Stimulated activated CD4-positive, alpha-beta T cell treated with anti-CD3 and anti-CD28 coated beads, Interleukin-4, amount 100 ng/mL, for 24 hours (primary cell): ENCODE measurements at regions not wholly inside any gene's neighbourhood (a gene's known extent, or its start where the extent isn't known, plus 50 kb on each side); places are given as distances from the start of the nearest gene placed in this dataset.
"Not testable (repeated sequence)": the region's sequence is repeated elsewhere in the genome, so short reads cannot be mapped to it uniquely, and the experiment has no call there.

Experiments used
- DNase-seq: peaks from one replicate; pipeline ENCODE4 v3.0.0-alpha.2; 2020

DNA sequence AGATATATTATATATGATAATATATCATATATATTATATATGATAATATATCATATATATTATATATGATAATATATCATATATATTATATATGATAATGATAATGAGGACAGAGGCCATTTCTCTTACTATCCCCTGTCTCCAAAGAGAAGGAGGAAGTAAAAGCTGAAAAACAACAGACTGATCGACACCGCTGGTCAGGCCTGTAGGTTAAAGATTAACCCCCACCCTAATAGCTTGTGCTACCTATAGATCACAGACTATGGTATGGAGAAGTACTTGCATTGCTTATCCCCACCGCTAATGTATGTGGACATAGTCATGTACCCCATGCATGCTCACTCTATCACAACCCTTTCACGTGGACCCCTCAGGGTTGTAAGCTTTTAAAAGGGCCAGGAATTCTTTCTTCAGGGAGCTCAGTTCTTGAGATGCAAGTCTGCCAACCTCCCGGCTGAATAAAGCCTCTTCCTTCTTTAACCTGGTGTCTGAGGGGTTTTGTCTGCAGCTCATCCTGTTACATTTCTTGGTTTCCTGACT, 786.1 kb upstream of the TMEM132C start:
- no peak for DNase-seq

- no peak for DNase-seq
These were observed 784.0 kb upstream of the TMEM132C start for GRCh38 chr12:127482950-127483349.

DNA sequence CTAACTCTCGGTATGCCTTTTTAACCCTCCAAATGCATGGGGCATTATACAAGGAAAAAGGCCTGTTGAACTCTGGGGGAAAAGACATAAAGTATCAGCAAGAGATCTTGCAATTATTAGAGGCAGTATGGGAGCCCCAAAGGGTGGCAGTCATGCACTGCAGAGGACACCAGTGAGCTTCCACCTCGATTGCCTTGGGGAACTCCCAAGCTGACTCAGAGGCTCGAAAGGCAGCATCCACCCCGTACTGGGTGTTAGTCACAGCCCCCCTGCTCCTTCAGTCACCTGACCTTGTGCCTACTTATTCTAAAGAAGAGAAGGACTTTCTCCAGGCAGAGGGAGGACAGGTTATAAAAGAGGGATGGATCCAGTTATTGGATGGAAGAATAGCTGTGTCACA, 781.4 kb upstream of the TMEM132C start:
- DNase-seq, result peak; percentile 8

DNA sequence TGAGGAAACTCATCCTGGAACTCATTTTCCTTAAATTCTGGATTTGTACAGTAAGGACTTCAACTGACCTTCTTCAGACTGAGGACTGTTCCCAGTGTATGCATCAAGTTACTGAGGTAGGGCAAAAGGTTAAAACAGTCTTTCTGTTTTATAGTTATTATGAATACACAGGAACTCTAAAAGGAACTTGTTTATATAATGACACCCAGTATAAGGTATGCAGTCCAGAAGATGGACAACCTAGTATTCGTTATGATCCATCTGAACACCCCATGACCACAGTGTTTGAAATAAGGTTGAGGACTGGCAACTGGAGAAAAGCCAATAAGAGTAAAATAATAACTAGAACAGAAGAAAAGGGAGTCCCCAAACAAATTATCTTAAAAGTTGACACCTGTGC, 779.9 kb upstream of the TMEM132C start:
- DNase-seq, result no peak

DNA sequence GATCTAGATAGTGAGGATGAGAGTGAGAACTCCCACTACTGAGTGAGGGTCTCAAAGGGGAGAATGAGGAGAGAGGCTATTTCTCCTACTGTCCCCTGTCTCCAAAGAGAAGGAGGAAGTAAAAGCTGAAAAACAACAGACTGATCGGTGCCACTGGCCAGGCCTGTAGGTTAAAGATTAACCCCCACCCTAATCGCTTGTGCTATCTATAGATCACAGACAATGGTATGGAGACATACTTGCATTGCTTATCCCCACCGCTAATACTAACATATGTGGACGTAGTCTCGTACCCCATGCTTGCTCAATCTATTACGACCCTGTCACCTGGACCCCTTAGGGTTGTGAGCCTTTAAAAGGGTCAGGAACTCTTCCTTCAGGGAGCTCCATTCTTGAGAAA, 777.9 kb upstream of the TMEM132C start:
- DNase-seq, result no peak

- DNase-seq, result no peak
These were observed 771.7 kb upstream of the TMEM132C start for GRCh38 chr12:127494961-127495915.

DNA sequence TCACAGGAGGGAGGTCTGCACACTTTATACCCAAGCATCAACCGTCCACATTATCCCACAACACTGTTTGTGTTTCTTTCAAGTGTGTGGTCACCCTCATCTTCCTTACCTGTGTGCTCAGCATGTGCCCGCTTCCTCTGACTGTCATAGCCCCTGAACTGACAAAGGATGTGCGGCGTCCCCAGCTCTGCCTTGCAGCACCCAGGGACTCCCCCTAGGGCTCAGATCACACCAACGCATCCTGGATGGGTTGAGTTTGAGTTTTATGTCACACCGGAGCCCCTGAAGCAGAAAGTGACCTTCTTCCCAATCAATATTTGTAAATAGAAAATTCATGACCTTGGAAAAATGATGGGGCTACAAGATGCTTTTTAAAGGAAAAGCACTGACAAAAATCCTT, 770.7 kb upstream of the TMEM132C start:
- no peak for DNase-seq

DNA sequence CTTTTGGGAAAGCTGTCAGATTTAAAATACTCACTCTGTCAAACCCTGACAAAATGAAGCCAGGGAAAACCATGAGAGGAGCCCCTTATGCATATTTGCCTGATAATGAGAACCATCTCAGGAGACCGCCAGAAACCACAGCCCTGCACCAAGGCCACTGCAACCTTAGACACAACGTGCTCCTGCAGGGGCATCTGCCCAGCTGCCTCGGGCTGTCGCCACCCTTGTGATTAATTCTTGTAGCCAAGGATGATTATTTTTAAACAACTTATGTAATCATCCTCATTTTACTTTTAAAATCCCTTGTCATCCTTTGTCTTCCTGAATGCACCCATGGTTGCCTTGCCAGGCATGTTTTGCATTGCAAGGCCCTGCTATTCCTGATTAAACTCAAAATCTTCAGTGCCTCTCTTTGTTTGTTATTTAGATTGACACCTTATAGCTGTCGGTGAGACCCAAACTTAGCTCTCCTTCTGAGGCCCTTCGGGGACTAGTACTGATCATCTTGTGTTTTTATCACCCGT, 766.4 kb upstream of the TMEM132C start:
- no peak for DNase-seq

DNA sequence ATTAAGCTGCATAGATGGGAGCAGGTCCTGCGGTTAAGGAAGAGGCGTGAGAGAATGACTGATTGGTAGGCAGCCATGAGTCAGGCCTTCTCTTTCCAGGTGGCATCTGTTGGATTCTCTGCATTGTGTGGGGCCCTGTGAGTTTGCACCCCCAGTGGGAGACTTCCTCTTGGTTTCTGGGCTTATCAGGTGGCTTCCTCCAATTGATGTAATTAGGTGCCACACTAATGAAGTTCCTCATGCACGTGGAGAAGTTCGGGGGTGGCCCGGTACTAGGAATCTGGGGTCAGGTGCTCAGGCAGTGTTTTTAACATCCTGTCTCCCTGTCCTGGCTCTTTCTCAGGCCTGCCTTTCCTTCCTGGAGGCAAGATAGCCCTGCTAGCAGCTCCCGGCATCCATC, 765.1 kb upstream of the TMEM132C start:
- DNase-seq, result no peak

GRCh38 chr12:127503246-127503645, 763.7 kb upstream of the TMEM132C start:
- DNase-seq, result no peak

DNA sequence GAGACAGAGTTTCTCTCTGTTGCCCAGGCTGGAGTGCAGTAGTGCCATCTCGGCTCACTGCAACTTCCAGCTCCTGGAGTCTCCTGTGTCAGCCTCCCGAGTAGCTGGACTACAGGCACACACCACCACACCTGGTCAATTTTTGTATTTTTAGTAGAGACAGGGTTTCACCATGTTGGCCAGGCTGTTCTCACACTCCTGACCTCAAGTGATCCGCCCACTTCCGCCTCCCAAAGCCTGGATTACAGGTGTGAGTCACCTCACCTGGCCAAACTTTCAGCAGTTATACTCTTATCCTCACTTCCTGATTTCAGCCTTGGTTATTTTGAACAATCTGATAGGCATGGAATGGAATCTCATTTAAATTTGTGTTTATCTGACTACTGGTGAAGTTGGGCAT, 763.0 kb upstream of the TMEM132C start:
- DNase-seq, result not testable (repeated sequence)

- no peak for DNase-seq
These were observed 762.1 kb upstream of the TMEM132C start for GRCh38 chr12:127504874-127505273.

- no peak for DNase-seq
These were observed 759.6 kb upstream of the TMEM132C start for GRCh38 chr12:127507341-127507740.

DNA sequence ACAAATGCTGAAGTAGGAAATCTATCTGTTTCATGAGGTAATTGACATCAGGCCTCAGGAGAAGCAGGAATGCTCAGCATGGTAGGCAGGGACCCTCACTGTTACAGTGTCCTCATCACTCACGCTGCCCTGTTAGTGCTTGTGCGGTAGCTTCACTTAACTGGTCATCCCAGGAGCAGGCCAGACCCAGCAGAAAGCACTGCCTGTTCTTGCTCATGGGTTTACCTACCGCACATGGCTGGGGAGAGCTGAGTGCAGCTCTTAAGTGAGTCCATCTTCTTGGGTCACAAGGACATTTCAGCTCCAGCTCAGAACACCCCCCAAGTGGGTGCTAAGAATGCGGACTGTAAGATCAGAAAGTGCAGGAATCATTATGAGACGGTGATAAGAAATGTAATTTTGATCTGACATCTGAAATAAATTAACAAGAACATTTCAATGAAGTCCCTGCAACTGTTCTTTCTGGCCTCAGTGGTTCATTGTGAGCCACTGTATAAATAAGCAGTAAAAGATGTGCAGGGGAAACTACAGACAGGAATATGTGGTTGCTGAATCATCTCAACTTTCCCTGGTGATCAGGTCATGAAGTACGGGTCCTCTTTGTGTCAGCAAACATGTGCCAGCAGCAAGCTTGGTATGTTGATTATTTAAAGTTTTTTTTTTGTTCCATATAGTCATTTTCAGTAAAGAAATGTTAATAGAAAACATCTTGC, 757.7 kb upstream of the TMEM132C start:
- no peak for DNase-seq

GRCh38 chr12:127515941-127516340, 751.0 kb upstream of the TMEM132C start:
- DNase-seq, result no peak

GRCh38 chr12:127516467-127516866, 750.5 kb upstream of the TMEM132C start:
- no peak for DNase-seq

DNA sequence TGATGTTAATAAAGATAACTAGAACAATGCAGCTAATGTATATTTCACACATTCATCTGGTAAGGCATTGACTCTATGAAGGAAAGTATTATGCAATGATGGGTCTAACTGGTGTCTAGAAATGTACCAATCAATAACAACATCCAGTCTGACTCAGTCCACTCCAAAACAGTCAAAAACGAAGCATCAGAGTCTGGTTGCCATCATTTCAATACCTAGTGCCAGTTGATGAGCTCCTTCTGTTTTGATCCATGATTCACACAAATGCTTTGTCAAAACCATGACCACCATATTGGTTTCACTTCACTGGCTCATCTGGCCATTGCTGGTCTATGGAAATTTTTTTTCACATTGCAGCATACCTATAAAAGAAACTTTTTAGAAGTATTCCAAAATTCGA, 747.2 kb upstream of the TMEM132C start:
- DNase-seq, result no peak

GRCh38 chr12:127526925-127527324, 740.0 kb upstream of the TMEM132C start:
- no peak for DNase-seq

- no peak for DNase-seq
These were observed 738.4 kb upstream of the TMEM132C start for GRCh38 chr12:127528551-127528950.

DNA sequence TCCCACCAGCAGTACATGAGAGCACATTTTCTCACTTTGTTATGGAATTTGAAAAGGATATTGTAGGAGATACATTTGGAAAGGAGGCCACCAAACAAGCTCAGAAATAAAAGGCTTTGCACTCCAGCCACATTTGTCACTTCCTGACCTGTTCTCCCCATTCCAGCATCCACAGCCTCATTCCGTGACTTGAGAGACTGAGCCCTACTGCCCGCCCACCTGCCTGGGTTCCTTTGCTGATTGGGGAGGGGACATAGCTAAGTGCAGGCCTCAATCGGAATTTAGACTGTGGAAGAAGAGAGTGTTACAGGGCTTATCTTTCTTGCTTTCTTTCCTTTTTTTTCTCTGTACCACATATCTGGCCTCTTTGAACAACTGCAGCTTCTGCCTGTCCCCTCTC, 735.4 kb upstream of the TMEM132C start:
- DNase-seq, result no peak

GRCh38 chr12:127533353-127533752, 733.6 kb upstream of the TMEM132C start:
- DNase-seq, result no peak

GRCh38 chr12:127536833-127537428, 730.0 kb upstream of the TMEM132C start:
- DNase-seq, result no peak

GRCh38 chr12:127538316-127538715, 728.7 kb upstream of the TMEM132C start:
- DNase-seq, result no peak
